ENCODE measurements at regions not wholly inside any gene's neighbourhood (a gene's known extent, or its start where the extent isn't known, plus 50 kb on each side); places are given as distances from the start of the nearest gene placed in this dataset.

GRCh38 chr1:69499203-69499803 lies 68.4 kb upstream of the LRRC7 start:
- no peak for TF ChIP-seq EZH2phosphoT487 (IDR thresholded peaks at IDR 0.05; ENCODE audit: insufficient read depth, low read depth)
- no peak for TF ChIP-seq EZH2 (IDR thresholded peaks at IDR 0.05; ENCODE audit: insufficient read depth, poor library complexity, severe bottlenecking)
- Histone ChIP-seq H3K4me1 (ENCODE audit: insufficient read depth) (no peaks in the 10 kb centered on the region), H3F3A (ENCODE audit: insufficient read depth) (no peaks in the 10 kb centered on the region), H3K27ac (no peak overlapping the region), H3K4me2 (ENCODE audit: unreplicated experiment) (no peak overlapping the region), H3K9me2 (ENCODE audit: insufficient read depth) (no peaks in the 10 kb centered on the region), H4K20me1 (ENCODE audit: insufficient read depth) (no peaks in the 10 kb centered on the region), H3K4me3 (no peak overlapping the region), H3K79me2 (ENCODE audit: insufficient read depth) (no peaks in the 10 kb centered on the region), H3K9ac (no peak overlapping the region), H3K36me3 (ENCODE audit: low read depth) (no peaks in the 10 kb centered on the region), H3K9me3 (ENCODE audit: low read depth) (no peaks in the 10 kb centered on the region), H2AFZ (no peak overlapping the region), H3K27me3 (replicated peaks; ENCODE audit: insufficient read depth) (peaks cover 10% of the 10 kb centered on the region)
- DNase-seq, result no peak
- 77 to 79% methylated on average over 7 of the region's 7 CpGs for WGBS, 2 experiments (ENCODE audit: low coverage in 1 of 2, low lambda C conversion rate in 2 of 2, missing lambda C conversion rate in 2 of 2)
- in situ Hi-C loops (cut with MboI), result no loop called here

GRCh38 chr1:69502991-69503390 lies 64.7 kb upstream of the LRRC7 start:
- TF ChIP-seq EZH2 (IDR thresholded peaks at IDR 0.05; ENCODE audit: insufficient read depth, poor library complexity, severe bottlenecking), result no peak
- TF ChIP-seq EZH2phosphoT487 (IDR thresholded peaks at IDR 0.05; ENCODE audit: insufficient read depth, low read depth), result no peak
- in situ Hi-C loops (cut with MboI), result no loop called here
- H2AFZ ChIP-seq, result no peak overlapping the region
- no peak for DNase-seq
- no peaks in the 10 kb centered on the region for H3K4me1 ChIP-seq (ENCODE audit: insufficient read depth)
- no peak overlapping the region for H3K4me2 ChIP-seq (ENCODE audit: unreplicated experiment)
- 43 to 46% methylated on average over 4 of the region's 4 CpGs for WGBS, 2 experiments (ENCODE audit: low coverage in 1 of 2, low lambda C conversion rate in 2 of 2, missing lambda C conversion rate in 2 of 2)
- no peaks in the 10 kb centered on the region for H4K20me1 ChIP-seq (ENCODE audit: insufficient read depth)
- H3K4me3 ChIP-seq, result no peak overlapping the region
- no peaks in the 10 kb centered on the region for H3K9me3 ChIP-seq (ENCODE audit: low read depth)
- H3K9ac ChIP-seq, result no peak overlapping the region
- H3K36me3 ChIP-seq (ENCODE audit: low read depth), result no peaks in the 10 kb centered on the region
- H3K27ac ChIP-seq, result no peak overlapping the region
- no peaks in the 10 kb centered on the region for H3F3A ChIP-seq (ENCODE audit: insufficient read depth)
- H3K79me2 ChIP-seq (ENCODE audit: insufficient read depth), result no peaks in the 10 kb centered on the region
- no peaks in the 10 kb centered on the region for H3K9me2 ChIP-seq (ENCODE audit: insufficient read depth)
- H3K27me3 ChIP-seq (replicated peaks; ENCODE audit: insufficient read depth), result peaks cover 34% of the 10 kb centered on the region; the same call in 1 of the 2 replicates

- Histone ChIP-seq H3K9me3 (ENCODE audit: low read depth) (no peaks in the 10 kb centered on the region), H3K9ac (no peak overlapping the region), H3K9me2 (ENCODE audit: insufficient read depth) (no peaks in the 10 kb centered on the region), H3K36me3 (ENCODE audit: low read depth) (no peaks in the 10 kb centered on the region), H3K27me3 (replicated peaks; ENCODE audit: insufficient read depth) (peaks cover 41% of the 10 kb centered on the region; the same call in 1 of the 2 replicates), H4K20me1 (ENCODE audit: insufficient read depth) (no peaks in the 10 kb centered on the region), H3K4me2 (ENCODE audit: unreplicated experiment) (no peak overlapping the region), H3K4me1 (ENCODE audit: insufficient read depth) (no peaks in the 10 kb centered on the region), H2AFZ (no peak overlapping the region), H3F3A (ENCODE audit: insufficient read depth) (no peaks in the 10 kb centered on the region), H3K27ac (no peak overlapping the region), H3K4me3 (no peak overlapping the region), H3K79me2 (ENCODE audit: insufficient read depth) (no peaks in the 10 kb centered on the region)
- WGBS, 2 experiments (ENCODE audit: low coverage in 1 of 2, low lambda C conversion rate in 2 of 2, missing lambda C conversion rate in 2 of 2), result 56 to 57% methylated on average over 3 of the region's 3 CpGs
- TF ChIP-seq EZH2phosphoT487 (IDR thresholded peaks at IDR 0.05; ENCODE audit: insufficient read depth, low read depth) (no peak), EZH2 (IDR thresholded peaks at IDR 0.05; ENCODE audit: insufficient read depth, poor library complexity, severe bottlenecking) (no peak)
- in situ Hi-C loops (cut with MboI), result no loop called here
- no peak for DNase-seq
Observed at GRCh38 chr1:69504730-69505252, 62.9 kb upstream of the LRRC7 start.

GRCh38 chr1:69506311-69506710 lies 61.4 kb upstream of the LRRC7 start:
- no peak overlapping the region for H2AFZ ChIP-seq
- in situ Hi-C loops (cut with MboI), result no loop called here
- H3K4me3 ChIP-seq, result no peak overlapping the region
- no peaks in the 10 kb centered on the region for H3K4me1 ChIP-seq (ENCODE audit: insufficient read depth)
- H3K27ac ChIP-seq, result no peak overlapping the region
- no peaks in the 10 kb centered on the region for H3K9me3 ChIP-seq (ENCODE audit: low read depth)
- DNase-seq, result no peak
- H3K79me2 ChIP-seq (ENCODE audit: insufficient read depth), result no peaks in the 10 kb centered on the region
- no peaks in the 10 kb centered on the region for H4K20me1 ChIP-seq (ENCODE audit: insufficient read depth)
- no peaks in the 10 kb centered on the region for H3K9me2 ChIP-seq (ENCODE audit: insufficient read depth)
- H3K9ac ChIP-seq, result no peak overlapping the region
- no peaks in the 10 kb centered on the region for H3K36me3 ChIP-seq (ENCODE audit: low read depth)
- H3K27me3 ChIP-seq (replicated peaks; ENCODE audit: insufficient read depth), result peaks cover 51% of the 10 kb centered on the region; the same call in 1 of the 2 replicates
- WGBS, 2 experiments (ENCODE audit: low coverage in 1 of 2, low lambda C conversion rate in 2 of 2, missing lambda C conversion rate in 2 of 2), result 86 to 90% methylated on average over 2 of the region's 2 CpGs
- TF ChIP-seq EZH2 (IDR thresholded peaks at IDR 0.05; ENCODE audit: insufficient read depth, poor library complexity, severe bottlenecking), result no peak
- no peak for TF ChIP-seq EZH2phosphoT487 (IDR thresholded peaks at IDR 0.05; ENCODE audit: insufficient read depth, low read depth)
- no peaks in the 10 kb centered on the region for H3F3A ChIP-seq (ENCODE audit: insufficient read depth)
- H3K4me2 ChIP-seq (ENCODE audit: unreplicated experiment), result no peak overlapping the region

Measured in GM23248 (cell line).